ENCODE measurements at regions not wholly inside any gene's neighbourhood (a gene's known extent, or its start where the extent isn't known, plus 50 kb on each side); places are given as distances from the start of the nearest gene placed in this dataset.
"Not testable (repeated sequence)": the region's sequence is repeated elsewhere in the genome, so short reads cannot be mapped to it uniquely, and the experiment has no call there.

DNA sequence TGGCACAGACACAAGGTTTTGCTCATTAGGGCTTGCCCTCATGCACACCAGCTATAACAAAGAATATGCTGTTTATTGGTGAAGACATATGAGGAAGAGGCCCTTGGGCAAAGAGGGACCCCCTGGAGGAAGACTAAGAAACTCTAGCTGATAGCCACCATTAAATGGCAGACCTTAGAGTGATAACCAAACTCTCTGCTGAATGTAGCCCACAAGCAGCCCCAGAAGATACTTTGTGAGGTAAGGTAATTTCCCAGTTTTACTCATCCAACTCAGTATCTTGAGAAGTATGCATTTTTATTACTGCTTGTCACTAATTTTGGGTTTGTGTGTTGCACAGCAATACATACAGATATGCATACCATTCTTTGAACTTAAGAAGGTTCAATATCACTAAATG lies 563.3 kb downstream of the DOK5 start:
- no peak for DNase-seq

DNA sequence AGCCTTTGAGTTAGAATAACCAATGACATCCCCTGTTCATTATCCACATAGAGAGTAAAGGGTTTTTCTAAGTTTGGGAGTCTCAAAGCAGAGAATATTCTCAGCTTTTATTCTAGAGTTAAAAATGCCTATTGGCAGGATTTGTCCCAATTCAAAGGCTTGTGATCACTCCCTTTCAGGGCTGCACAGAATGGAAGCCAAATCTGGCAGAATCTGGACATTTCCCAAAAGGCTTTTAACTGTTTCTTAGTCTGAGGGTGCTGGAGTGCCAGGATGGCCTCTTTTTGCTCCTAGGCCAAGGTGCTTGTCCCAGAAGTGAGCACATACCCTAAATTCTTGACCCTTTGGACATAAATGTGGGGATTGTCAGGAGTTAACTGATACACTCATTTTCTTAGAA lies 556.6 kb downstream of the DOK5 start:
- DNase-seq: no peak

DNA sequence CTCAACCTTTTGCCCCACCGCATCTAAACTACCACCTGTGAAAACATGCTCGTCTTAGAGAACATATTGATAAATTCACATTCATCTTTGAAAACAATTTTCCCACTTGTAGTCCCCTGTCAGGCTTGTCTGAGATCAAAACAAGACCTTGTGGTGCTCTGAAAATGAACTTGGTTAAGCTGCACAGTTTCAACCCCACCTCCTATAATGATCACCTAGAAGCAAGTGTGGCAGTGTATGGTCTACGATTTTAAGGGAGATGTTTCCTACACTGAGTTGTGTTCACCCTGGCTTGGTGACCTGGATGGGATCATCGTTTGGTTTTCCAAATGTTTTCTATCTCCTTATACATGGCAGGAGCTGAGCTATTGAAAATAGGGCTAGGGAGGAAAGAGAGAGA lies 539.4 kb downstream of the DOK5 start:
- peak; percentile 25 for DNase-seq

DNA sequence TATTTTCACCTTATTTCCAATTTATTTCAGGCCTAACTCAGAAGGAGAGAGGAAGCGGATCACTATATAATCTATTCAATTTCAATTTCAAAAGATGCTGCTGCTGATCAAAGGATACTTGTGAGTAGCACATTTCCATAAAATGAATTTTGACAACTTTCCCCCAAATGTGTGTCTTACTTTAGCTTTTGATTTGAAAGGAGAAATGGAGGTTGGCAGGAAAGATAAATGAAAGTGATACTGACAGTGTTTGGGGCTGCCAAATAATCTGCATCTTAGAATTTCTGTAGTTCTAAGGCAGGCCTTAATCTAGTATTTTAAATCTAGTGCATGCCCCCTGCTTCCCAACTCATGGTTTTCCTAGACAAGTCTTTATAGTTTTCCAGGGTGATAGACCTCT lies 535.4 kb downstream of the DOK5 start:
- no peak for DNase-seq

DNA sequence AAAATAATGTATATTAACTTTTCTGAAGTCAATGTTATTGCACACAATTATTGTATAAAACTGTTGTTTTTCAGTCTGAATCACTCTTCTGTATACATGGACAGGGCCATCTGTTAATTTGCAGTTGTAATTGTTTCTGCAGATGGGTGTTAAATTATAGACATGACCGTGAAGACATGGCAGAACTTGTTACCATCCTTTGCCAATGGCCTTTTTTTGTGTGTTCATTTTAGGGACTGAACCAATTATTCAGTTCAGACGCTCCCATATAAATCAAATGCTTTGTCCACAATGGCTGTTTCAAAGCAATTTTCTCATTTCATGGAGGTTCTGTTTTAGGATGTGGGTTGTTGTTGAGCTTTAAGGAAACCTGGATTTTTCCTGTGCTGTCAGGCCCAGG lies 533.7 kb downstream of the DOK5 start:
- peak; percentile 74 for DNase-seq

DNA sequence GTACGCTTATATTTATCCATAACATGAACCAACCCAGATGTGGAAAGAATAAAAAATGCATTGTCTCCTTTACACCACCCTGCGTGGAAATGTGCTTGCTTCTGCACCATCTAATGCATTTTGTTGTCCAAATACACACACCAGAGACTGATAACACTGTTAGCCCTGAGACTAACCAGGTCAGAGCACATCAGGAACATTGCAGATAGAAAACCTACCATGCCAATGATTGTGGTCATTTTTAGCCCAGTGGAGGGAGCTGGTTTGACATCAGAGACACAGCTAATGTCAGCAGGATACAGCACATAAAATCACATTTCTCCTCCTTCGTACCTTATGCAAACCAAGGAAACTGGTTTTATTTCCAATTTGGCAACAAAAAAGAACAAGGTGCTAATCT lies 528.7 kb downstream of the DOK5 start:
- peak; percentile 35 for DNase-seq

DNA sequence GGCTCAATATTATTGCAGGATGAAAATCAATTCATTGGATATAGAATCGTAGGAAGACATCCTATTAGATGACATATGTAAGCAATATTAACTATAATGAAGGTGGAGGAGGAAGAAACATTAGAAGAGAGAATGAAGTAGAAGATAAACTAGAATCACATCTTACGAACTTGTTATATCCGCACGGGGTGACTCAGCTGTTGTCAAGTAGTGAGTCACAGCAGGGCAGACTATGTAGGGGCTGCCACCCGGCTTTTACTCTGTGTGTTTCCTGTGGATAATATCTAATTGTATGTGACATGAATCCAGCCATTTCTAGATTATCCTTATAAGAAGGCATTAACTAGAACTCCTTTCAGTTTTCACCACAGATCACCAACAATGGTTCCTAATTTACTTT lies 520.2 kb downstream of the DOK5 start:
- DNase-seq: no peak

DNA sequence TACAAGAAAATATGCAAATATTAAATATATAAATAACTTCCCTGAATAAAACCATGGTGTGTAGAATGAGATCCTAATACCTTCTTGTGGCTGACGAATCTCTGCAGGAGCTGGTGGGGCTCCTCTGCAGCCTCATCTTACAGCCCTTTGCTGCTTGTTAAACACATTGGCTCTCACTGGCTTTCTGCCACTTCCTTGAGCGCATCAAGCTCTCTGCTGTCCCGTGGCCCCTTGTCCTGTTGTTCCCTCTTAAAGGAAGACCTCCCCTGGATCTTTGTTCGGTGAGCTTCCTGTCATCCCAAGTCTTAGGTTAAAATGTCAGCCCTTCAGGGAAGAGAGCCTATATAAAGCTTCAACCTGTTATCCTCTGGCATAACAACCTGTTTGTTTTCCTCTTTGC lies 519.6 kb downstream of the DOK5 start:
- DNase-seq: no peak

DNA sequence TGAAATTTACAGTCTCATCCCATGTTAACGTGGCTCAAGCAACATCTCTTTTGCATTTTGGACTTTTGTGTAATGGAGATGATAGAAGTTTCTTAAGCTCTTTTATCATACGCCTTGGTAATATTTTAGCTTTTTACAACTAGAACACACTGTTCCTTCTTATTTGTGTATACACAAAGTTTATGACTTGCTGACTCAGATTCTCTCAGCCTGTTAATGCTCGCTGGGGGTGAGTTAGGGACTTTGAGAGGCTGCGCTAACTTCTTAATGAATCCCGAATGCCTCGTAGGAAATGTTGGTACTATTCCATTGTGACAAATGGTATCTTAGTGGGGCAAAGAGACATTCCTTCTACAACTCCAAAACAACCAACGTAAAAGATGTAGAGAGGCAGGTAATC lies 509.7 kb downstream of the DOK5 start:
- DNase-seq: no peak

DNA sequence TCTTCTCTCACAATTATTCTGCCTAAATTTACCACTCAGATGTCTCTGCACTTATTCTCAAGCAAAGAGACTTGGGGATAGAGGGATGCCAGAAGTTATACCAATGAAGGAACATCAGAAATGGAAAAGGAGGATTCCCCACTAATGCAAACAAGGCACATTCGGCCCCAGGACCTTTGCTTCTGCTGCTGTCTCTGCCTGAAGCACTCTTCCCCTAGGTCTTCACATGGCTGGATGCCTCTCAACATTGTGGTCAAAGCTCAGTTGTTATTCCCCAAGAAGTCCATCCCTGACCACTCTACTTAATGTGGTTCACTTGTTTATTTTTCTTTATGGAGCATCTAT lies 508.7 kb downstream of the DOK5 start:
- no peak for DNase-seq

DNA sequence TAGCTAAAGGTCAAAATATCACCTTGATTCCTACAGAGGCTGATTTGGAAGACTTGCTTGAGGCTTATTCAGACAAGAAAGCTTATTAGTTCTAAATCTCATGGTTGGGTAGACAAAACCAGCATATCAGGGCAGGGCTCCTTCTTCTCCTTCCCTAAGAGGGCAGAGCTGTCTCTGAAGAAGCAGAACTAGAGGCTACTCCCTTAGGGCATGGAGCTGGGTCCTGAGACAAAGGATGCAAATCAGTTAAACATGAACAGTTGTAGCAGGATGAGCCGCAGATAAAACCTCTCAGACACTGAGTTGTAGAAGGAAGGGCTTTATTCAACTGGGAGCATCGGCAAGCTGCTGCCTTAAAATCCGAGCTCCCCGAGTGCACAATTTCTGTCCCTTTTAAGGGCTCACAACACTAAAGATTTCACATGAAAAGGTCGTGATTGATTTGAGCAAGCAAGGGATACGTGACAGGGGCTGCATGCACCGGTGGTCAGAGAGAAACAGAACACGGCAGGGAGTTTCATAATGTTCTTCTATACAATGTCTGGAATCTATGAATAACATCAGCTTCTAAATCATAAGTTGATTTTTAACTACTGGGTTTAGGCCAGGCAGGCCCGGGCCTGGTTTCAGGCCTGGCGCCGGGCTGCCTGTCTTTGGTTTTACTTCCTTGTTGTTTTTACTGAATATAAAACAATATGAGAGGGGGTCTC lies 508.2 kb downstream of the DOK5 start:
- DNase-seq: not testable (repeated sequence)

DNA sequence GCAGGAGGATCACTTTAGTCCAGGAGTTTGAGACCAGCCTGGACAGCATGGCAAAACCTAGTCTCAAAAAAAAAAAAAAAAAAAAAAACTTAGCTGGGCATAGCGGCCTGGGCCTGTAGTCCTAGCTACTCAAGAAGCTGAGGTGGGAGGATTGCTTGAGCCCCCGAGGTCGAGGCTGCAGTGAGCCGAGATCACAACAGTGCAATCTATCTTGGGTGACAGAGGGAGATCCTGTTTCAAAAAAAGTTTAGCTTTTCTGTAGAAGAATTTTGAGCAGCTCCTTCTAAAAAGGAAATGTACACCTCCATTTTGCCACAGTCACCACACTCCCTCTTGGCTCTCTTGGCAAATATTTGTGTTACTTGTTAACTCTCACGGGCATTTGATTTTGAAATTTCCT lies 505.8 kb downstream of the DOK5 start:
- no peak for DNase-seq

DNA sequence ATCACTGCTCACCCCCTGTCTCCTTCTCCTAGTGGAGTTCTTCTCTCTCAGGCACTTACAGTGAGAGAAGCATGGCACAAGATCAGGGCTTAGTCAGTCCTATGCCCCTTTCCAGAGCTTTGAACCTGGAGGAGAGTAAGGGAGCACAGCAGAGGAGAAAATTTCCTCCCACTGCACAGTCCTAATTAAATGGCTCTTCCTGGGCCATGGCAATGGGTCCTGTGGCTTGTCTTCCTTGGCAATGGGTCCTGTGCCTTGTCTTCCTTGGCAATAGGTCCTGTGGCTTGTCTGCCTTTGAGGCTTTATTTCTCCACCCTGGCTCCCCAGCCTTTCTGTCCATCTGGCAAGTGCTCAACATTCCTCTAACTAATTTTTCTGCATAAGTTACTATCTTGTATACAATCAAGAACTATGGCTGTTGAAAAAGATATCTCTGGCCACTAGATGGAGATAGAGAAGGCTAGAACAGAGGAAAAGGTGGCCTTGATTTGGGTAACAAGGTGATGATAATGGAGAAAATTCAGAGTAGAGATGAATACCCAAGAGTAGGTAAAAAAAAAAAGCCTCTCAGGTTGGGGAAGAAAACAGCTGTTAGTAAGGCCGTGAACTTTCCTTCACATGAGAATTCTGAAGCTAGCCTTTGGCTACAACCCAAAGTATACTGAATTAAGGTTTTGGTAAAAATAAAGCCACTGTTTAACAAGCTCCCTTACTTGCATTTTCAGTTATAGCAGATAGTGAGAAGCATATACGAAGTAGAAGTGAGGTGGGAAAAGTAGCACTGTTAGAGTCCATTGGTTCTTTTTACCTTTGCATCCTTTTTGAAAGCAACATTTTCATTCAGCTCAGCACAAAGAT lies 504.9 kb downstream of the DOK5 start:
- DNase-seq: peak; percentile 53

DNA sequence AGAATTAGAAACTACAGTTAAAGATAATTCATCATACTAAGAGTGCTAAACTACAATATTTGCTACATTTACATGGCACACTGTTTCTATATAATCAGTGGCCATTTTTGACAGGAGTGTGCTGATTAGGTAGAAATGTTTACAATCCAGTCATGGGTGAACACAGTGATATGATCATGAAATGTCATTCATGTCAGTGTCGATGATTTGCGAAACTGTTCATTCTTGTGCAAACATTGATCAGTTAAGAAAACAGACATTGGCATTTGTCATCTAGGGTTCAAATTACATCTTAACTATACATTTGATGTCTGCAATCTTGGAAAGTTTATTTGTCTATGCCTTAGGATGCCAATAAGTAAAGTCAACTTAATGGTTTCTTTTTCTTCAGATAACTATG lies 474.9 kb downstream of the DOK5 start:
- DNase-seq: no peak

DNA sequence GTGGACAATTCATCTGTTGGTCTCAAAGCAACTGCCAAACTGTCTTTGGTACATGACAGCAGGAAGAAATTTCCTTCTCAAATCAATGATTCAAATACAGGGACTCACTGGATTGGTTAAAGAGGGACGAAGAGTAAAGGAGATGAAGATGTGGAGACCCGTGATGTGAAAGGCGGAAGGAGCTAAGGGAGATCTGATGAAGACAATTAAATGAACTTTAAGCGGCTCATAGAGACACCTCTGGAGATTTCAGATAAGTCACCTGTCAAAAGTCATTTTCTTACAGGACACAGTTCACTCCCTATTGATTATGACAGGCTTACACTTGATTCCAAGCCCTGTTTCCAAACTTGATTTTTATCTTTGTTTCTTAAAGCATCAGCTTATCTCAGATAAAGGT lies 466.3 kb downstream of the DOK5 start:
- no peak for DNase-seq

DNA sequence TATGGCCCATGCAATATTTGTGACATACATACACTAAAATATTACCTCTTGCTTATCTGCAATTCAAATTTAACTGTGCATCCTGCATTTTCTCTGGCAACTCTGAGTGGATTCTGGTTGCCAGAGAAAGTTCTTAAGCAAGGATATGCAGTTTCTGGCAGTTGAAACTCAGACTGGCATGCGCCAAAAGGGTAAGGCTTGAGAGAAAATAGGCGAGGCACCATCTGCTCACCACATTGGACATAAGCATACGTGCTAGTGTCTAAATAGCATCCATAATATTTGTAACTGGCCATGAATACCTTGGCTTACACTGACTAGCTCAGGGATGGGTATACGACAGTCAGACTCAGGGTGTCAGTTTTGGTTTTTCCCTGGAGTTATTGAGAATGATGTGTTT lies 465.1 kb downstream of the DOK5 start:
- DNase-seq: no peak

DNA sequence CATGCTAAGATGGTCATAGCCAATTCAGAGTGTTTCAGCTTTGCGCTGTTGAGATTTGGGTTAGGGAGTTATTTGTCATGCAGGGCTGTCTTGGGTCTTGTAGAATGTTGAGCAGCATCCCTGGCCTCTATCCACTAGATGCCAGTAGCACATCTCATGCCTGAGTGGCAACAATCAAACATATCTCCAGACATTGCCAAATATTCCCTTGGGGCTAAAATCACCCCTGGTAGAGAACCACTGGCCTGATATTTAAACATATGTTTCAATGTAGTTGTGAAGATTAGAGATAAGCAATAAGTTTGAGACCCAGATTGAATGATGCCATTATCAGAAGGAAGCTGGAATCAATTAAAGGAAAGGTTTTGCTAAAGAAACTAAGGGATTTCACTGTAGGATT lies 463.3 kb downstream of the DOK5 start:
- DNase-seq: no peak

DNA sequence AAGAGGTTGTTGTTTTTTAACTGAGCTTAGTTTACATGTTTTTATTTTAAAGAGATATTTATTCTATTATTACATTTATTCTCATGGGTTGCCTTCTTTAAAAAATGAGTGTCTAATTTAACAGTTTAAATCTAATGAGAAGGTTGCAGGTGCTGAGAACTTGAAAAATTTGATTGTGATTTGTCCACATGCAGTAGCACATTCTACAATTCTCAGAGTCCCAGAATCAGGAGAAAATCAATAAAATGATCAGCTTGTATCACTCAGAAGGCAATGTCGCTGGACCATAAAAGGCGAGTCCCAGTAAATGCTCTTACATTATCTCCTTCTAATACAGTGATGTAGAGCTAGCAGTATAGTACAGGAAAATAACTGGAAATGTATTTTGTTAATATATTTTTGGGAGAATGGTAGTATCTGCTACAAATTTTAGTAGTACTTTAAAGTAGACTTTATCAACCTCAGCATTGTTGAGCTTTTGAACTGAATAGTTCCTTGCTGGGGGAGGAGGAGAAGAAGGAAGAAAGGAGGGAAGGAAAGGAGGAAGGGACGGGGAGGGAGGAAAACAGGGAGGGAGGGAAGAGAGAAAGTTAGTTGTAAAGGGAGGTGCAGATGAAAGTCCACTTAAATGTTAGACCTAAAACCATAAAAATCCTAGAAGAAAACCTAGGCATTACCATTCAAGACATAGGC lies 458.0 kb downstream of the DOK5 start:
- DNase-seq: no peak

DNA sequence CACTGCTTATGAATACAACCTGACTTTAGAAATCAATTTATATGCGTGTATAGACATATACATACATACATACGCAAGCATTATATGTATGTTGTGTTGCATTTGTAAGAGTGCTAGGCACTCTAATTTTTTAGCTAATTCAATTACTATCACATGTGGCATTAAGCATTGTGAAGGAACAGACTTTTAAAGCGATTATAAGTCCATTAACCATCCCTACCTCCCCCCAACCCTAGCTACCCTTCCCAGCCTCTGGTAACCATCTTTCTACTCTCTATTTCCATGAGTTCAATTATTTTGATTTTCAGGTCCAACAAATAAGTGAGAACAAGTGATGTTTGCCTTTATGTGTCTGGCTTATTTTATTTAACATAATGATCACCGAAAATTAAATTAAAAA lies 453.8 kb downstream of the DOK5 start:
- DNase-seq: no peak

DNA sequence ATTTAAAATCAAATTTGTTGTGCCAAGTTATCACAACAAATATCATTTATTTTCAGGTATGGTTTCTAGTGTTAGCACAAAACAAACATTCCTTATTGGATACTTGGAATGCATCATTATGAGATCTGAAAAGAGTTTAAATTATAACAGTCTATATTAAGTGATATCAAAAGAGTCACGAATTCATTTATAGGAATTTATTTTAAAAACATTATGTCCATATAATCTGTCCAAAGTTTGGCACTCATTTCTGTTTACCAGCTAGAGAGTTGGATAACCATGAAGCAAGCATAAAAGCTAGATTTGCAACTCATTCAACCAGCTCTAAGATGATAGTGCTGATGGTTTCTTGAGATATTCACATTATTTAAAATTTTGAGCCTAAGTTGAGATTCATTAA lies 453.2 kb downstream of the DOK5 start:
- DNase-seq: no peak

DNA sequence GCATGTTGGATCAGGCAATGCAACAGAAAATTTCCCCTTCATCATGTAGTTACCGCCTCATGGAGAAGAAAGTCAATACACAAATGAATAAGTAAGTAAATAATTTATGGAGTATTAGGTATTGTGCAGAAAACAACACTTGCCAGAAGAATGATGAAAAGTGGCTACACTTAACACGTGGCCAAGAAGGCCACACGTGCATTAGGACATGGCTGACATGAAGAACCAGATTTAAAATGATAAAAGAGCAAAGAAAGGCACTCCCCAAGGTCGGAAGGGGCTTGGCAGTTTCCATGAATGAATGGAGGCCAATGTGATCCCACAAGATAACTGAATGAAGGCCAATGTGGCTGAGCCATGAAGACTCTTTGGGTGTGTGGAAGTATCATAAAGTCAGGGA lies 447.2 kb downstream of the DOK5 start:
- no peak for DNase-seq

DNA sequence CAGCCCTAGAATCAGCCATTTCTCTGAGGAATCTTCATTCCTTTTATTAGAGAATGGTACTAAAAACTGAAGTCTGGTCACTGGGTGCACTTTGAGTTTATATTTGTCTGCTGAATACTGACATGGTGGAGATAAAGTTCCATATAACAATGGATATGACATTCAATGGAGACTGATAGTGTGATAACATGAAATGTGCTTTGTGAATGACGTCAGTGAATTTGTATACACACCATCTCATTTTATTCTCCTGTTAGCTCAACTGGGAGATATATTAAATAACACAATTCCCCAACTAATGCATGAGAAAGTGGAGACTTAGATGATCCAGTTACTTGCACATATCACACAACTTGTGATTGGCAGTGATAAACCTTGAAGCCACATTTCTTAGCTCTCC lies 446.7 kb downstream of the DOK5 start:
- DNase-seq: no peak

DNA sequence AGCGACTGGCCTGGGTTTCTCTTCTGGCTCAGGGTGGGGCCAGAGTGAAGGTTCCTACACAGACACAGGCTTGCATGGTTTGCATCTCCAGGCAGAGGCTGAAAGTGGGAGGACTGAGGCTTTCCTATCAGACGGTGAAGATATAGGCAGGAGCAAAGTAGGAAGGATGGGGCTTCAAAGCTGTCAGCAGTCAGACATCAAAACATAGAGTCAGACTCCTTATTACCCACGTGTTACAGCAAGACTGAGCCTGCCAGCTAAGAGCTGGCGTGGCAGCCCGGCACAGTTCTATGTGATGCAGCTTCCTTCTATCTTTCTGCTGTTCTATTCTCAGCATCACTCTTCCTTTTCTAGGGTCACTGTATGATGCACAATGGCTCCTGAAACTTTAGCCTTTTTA lies 445.1 kb downstream of the DOK5 start:
- DNase-seq: no peak

DNA sequence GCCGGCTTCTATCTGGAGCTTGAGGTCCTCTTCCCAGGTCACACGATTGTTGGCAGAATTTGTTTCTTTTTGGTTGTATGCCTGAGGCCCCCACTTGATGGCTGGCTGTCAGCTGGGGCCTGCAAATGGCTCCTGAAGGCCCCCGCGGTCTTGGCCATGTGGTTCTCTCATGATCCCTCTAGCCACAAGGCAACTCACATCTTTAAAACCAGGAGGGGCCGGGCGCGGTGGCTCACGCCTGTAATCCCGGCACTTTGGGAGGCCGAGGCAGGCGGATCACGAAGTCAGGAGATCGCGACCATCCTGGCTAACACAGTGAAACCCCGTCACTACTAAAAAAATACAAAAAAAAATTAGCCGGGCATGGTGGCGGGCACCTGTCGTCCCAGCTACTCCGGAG lies 443.6 kb downstream of the DOK5 start:
- not testable (repeated sequence) for DNase-seq
